Peyer's patch (tissue), 4 donors: ENCODE measurements at regions not wholly inside any gene's neighbourhood (a gene's known extent, or its start where the extent isn't known, plus 50 kb on each side); places are given as distances from the start of the nearest gene placed in this dataset.

Source experiments
- CTCF ChIP-seq, 6 experiments: fragments of 450-650 bp in 4 of 6; fragments of 200-600 bp in 2 of 6; sonication (generic) in 1 of 6; IDR thresholded peaks; one replicate each; pipeline ENCODE4 v1.5.1; 2017 to 2019; ENCODE audit warnings: antibody characterized with exemption in 6 of 6, mild to moderate bottlenecking in 3 of 6, moderate library complexity in 1 of 6
- POLR2A ChIP-seq, 2 donors: fragments of 450-650 bp; IDR thresholded peaks; one replicate each; pipeline ENCODE4 v1.5.1; 2017; ENCODE audit warnings: antibody characterized with exemption in 2 of 2, mild to moderate bottlenecking in 2 of 2, moderate library complexity in 2 of 2

GRCh38 chr12:75805905-75806304 lies 225.7 kb downstream of the PHLDA1 start:
- TF ChIP-seq CTCF (IDR thresholded peaks at IDR 0.05), result no peak
- TF ChIP-seq POLR2A (IDR thresholded peaks at IDR 0.05), result no peak
